Stomach smooth muscle (tissue), 2 donors: ENCODE measurements at regions not wholly inside any gene's neighbourhood (a gene's known extent, or its start where the extent isn't known, plus 50 kb on each side); places are given as distances from the start of the nearest gene placed in this dataset.

Experiments used
- H3K27ac ChIP-seq: one replicate; pipeline ENCODE4 v1.7.0; 2013; ENCODE audit warnings: mild to moderate bottlenecking, low read length, inconsistent platforms
- H3K27me3 ChIP-seq, 2 donors: one replicate each; pipeline ENCODE4 v1.7.0; 2013; ENCODE audit warnings: low read length in 2 of 2; ENCODE audit not compliant: insufficient read depth in 2 of 2, control insufficient read depth in 1 of 2
- H3K36me3 ChIP-seq, 2 donors: one replicate each; pipeline ENCODE4 v1.7.0; 2013; ENCODE audit warnings: low read length in 2 of 2; ENCODE audit not compliant: control insufficient read depth in 2 of 2, insufficient read depth in 2 of 2
- H3K4me1 ChIP-seq: one replicate; pipeline ENCODE4 v1.7.0; 2013; ENCODE audit warnings: low read length; ENCODE audit not compliant: control insufficient read depth, insufficient read depth
- H3K4me3 ChIP-seq, 2 donors: one replicate each; pipeline ENCODE4 v1.7.0; 2013; ENCODE audit warnings: low read length in 2 of 2
- H3K9ac ChIP-seq, 2 donors: one replicate each; pipeline ENCODE4 v1.7.0; 2013; ENCODE audit warnings: low read length in 2 of 2, mild to moderate bottlenecking in 1 of 2
- H3K9me3 ChIP-seq, 2 donors: one replicate each; pipeline ENCODE4 v1.7.0; 2013; ENCODE audit warnings: low read length in 2 of 2; ENCODE audit not compliant: control insufficient read depth in 2 of 2
- donor health status: healthy.
- donor health status: Pancreatic carcinoma.

GRCh38 chr12:28689398-28690175 lies 459.5 kb upstream of the FAR2 start:
- no peaks in the 10 kb centered on the region for H3K9me3 ChIP-seq
- H3K36me3 ChIP-seq: no peaks in the 10 kb centered on the region
- no peaks in the 10 kb centered on the region for H3K27me3 ChIP-seq
- no peaks in the 10 kb centered on the region for H3K4me1 ChIP-seq
- H3K9ac ChIP-seq: no peak overlapping the region
- H3K27ac ChIP-seq: no peak overlapping the region
- H3K4me3 ChIP-seq: no peak overlapping the region

- Histone ChIP-seq H3K36me3 (no peaks in the 10 kb centered on the region), H3K9ac (no peak overlapping the region), H3K4me1 (no peaks in the 10 kb centered on the region), H3K9me3 (no peaks in the 10 kb centered on the region), H3K4me3 (no peak overlapping the region), H3K27ac (no peak overlapping the region), H3K27me3 (no peaks in the 10 kb centered on the region)
Observed at GRCh38 chr12:28693565-28694219, 455.4 kb upstream of the FAR2 start.

GRCh38 chr12:28698553-28698952 lies 450.5 kb upstream of the FAR2 start:
- Histone ChIP-seq H3K9me3 (no peaks in the 10 kb centered on the region), H3K9ac (no peak overlapping the region), H3K36me3 (no peaks in the 10 kb centered on the region), H3K4me3 (no peak overlapping the region), H3K27ac (no peak overlapping the region), H3K27me3 (no peaks in the 10 kb centered on the region), H3K4me1 (no peaks in the 10 kb centered on the region)

- no peaks in the 10 kb centered on the region for H3K4me1 ChIP-seq
- no peak overlapping the region for H3K4me3 ChIP-seq
- H3K9me3 ChIP-seq: no peaks in the 10 kb centered on the region
- H3K9ac ChIP-seq: no peak overlapping the region
- no peaks in the 10 kb centered on the region for H3K36me3 ChIP-seq
- no peaks in the 10 kb centered on the region for H3K27me3 ChIP-seq
- H3K27ac ChIP-seq: no peak overlapping the region
Observed at GRCh38 chr12:28699029-28699428, 450.0 kb upstream of the FAR2 start.

GRCh38 chr12:28700161-28700560 lies 448.9 kb upstream of the FAR2 start:
- no peak overlapping the region for H3K9ac ChIP-seq

GRCh38 chr12:28704477-28705169 lies 444.5 kb upstream of the FAR2 start:
- Histone ChIP-seq H3K27me3 (no peaks in the 10 kb centered on the region), H3K9ac (no peak overlapping the region), H3K4me3 (no peak overlapping the region), H3K9me3 (no peaks in the 10 kb centered on the region), H3K36me3 (no peaks in the 10 kb centered on the region), H3K4me1 (no peaks in the 10 kb centered on the region), H3K27ac (no peak overlapping the region)

More at GRCh38 chr12:28700161-28700560, 448.9 kb upstream of the FAR2 start:
- Histone ChIP-seq H3K27ac (no peak overlapping the region), H3K9me3 (no peaks in the 10 kb centered on the region), H3K4me3 (no peak overlapping the region), H3K4me1 (no peaks in the 10 kb centered on the region), H3K36me3 (no peaks in the 10 kb centered on the region), H3K27me3 (no peaks in the 10 kb centered on the region)

GRCh38 chr12:28708918-28709371 lies 440.1 kb upstream of the FAR2 start:
- H3K27ac ChIP-seq: no peak overlapping the region
- no peaks in the 10 kb centered on the region for H3K27me3 ChIP-seq
- no peaks in the 10 kb centered on the region for H3K4me1 ChIP-seq
- no peaks in the 10 kb centered on the region for H3K36me3 ChIP-seq
- H3K9ac ChIP-seq: no peak overlapping the region
- no peak overlapping the region for H3K4me3 ChIP-seq
- no peaks in the 10 kb centered on the region for H3K9me3 ChIP-seq

- Histone ChIP-seq H3K27me3 (no peaks in the 10 kb centered on the region), H3K27ac (no peak overlapping the region), H3K9me3 (no peaks in the 10 kb centered on the region), H3K9ac (no peak overlapping the region), H3K4me1 (no peaks in the 10 kb centered on the region), H3K4me3 (no peak overlapping the region), H3K36me3 (no peaks in the 10 kb centered on the region)
Observed at GRCh38 chr12:28709986-28710685, 438.9 kb upstream of the FAR2 start.

GRCh38 chr12:28710882-28711281 lies 438.2 kb upstream of the FAR2 start:
- H3K27ac ChIP-seq: no peak overlapping the region
- H3K4me3 ChIP-seq: no peak overlapping the region
- no peaks in the 10 kb centered on the region for H3K36me3 ChIP-seq
- no peaks in the 10 kb centered on the region for H3K9me3 ChIP-seq
- H3K27me3 ChIP-seq: no peaks in the 10 kb centered on the region
- no peak overlapping the region for H3K9ac ChIP-seq
- no peaks in the 10 kb centered on the region for H3K4me1 ChIP-seq

- H3K27ac ChIP-seq: no peak overlapping the region
- no peaks in the 10 kb centered on the region for H3K36me3 ChIP-seq
- H3K4me3 ChIP-seq: no peak overlapping the region
- no peaks in the 10 kb centered on the region for H3K4me1 ChIP-seq
- H3K9ac ChIP-seq: no peak overlapping the region
- no peaks in the 10 kb centered on the region for H3K9me3 ChIP-seq
- H3K27me3 ChIP-seq: no peaks in the 10 kb centered on the region
Observed at GRCh38 chr12:28711421-28711820, 437.7 kb upstream of the FAR2 start.
